Suprapubic skin (tissue), 4 donors: ENCODE measurements at regions not wholly inside any gene's neighbourhood (a gene's known extent, or its start where the extent isn't known, plus 50 kb on each side); places are given as distances from the start of the nearest gene placed in this dataset.

Experiments used
- DNase-seq, 2 donors: peaks; one replicate each; pipeline ENCODE4 v3.0.0-alpha.2; 2019; ENCODE audit warnings: low spot score in 2 of 2
- H3K27ac ChIP-seq: fragments of 200-600 bp; sonication (generic); one replicate; pipeline ENCODE4 v1.5.1; 2019
- H3K27me3 ChIP-seq: fragments of 200-600 bp; sonication (generic); one replicate; pipeline ENCODE4 v1.5.1; 2019
- H3K36me3 ChIP-seq: fragments of 200-600 bp; sonication (generic); one replicate; pipeline ENCODE4 v1.5.1; 2019
- H3K4me1 ChIP-seq: fragments of 200-600 bp; sonication (generic); one replicate; pipeline ENCODE4 v1.5.1; 2019
- H3K4me3 ChIP-seq: fragments of 200-600 bp; sonication (generic); one replicate; pipeline ENCODE4 v1.5.1; 2019; ENCODE audit warnings: mild to moderate bottlenecking
- H3K9me3 ChIP-seq: fragments of 200-600 bp; sonication (generic); one replicate; pipeline ENCODE4 v1.5.1; 2019
- EP300 ChIP-seq: sonication (generic); formaldehyde crosslinking; IDR thresholded peaks from one replicate; pipeline ENCODE4 v1.6.1; 2017; ENCODE audit warnings: antibody characterized with exemption
- POLR2A ChIP-seq, 2 donors: fragments of 450-650 bp; IDR thresholded peaks; one replicate each; pipeline ENCODE4 v1.6.1; 2017; ENCODE audit warnings: antibody characterized with exemption in 2 of 2, mild to moderate bottlenecking in 2 of 2, moderate library complexity in 2 of 2
- POLR2AphosphoS5 ChIP-seq, 3 donors: sonication (generic); formaldehyde crosslinking; IDR thresholded peaks; one replicate each; pipeline ENCODE4 v1.6.1; 2017; ENCODE audit warnings: antibody characterized with exemption in 3 of 3
- WGBS: methylation state at CpG from one replicate; pipeline ENCODE4 v1.1.5; 2018; 5-methylcytosine and 5-hydroxymethylcytosine counted together
- TF ChIP-seq, protein P1 (sequence below), 2 donors: fragments of 200-600 bp in 1 of 2; fragments of 450-650 bp in 1 of 2; sonication (generic) in 1 of 2; IDR thresholded peaks; one replicate each; pipeline ENCODE4 v1.5.1; 2016 to 2019; ENCODE audit warnings: antibody characterized with exemption in 2 of 2, mild to moderate bottlenecking in 1 of 2, moderate library complexity in 1 of 2

GRCh38 chr14:49992901-49993339 is 100.0 kb downstream of the ARF6 start:
- 63% methylated on average over 7 of the region's 7 CpGs for WGBS
- Histone ChIP-seq H3K27me3 (no peaks in the 10 kb centered on the region), H3K27ac (no peak overlapping the region), H3K4me1 (peaks cover 4% of the 10 kb centered on the region), H3K36me3 (no peaks in the 10 kb centered on the region), H3K4me3 (no peak overlapping the region), H3K9me3 (no peaks in the 10 kb centered on the region)
- DNase-seq = no peak
- no peak for TF ChIP-seq POLR2AphosphoS5 (IDR thresholded peaks at IDR 0.05)
- TF ChIP-seq, protein P1, sequence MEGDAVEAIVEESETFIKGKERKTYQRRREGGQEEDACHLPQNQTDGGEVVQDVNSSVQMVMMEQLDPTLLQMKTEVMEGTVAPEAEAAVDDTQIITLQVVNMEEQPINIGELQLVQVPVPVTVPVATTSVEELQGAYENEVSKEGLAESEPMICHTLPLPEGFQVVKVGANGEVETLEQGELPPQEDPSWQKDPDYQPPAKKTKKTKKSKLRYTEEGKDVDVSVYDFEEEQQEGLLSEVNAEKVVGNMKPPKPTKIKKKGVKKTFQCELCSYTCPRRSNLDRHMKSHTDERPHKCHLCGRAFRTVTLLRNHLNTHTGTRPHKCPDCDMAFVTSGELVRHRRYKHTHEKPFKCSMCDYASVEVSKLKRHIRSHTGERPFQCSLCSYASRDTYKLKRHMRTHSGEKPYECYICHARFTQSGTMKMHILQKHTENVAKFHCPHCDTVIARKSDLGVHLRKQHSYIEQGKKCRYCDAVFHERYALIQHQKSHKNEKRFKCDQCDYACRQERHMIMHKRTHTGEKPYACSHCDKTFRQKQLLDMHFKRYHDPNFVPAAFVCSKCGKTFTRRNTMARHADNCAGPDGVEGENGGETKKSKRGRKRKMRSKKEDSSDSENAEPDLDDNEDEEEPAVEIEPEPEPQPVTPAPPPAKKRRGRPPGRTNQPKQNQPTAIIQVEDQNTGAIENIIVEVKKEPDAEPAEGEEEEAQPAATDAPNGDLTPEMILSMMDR (IDR thresholded peaks at IDR 0.05) = no peak
- TF ChIP-seq POLR2A (IDR thresholded peaks at IDR 0.05) = no peak
- TF ChIP-seq EP300 = no peak

GRCh38 chr14:49993565-49993964 is 100.7 kb downstream of the ARF6 start:
- Histone ChIP-seq H3K4me3 (no peak overlapping the region), H3K27ac (no peak overlapping the region), H3K9me3 (no peaks in the 10 kb centered on the region), H3K36me3 (no peaks in the 10 kb centered on the region), H3K4me1 (peaks cover 10% of the 10 kb centered on the region), H3K27me3 (no peaks in the 10 kb centered on the region)
- no peak for TF ChIP-seq POLR2A (IDR thresholded peaks at IDR 0.05)
- TF ChIP-seq, protein P1 (IDR thresholded peaks at IDR 0.05) = no peak
- no peak for TF ChIP-seq POLR2AphosphoS5 (IDR thresholded peaks at IDR 0.05)
- TF ChIP-seq EP300 = no peak
- no peak for DNase-seq
- whole genome bisulfite sequencing = 93% methylated on average over 9 of the region's 9 CpGs

GRCh38 chr14:49994951-49995561 is 102.2 kb downstream of the ARF6 start:
- Histone ChIP-seq H3K4me1 (peaks cover 25% of the 10 kb centered on the region), H3K9me3 (no peaks in the 10 kb centered on the region), H3K4me3 (no peak overlapping the region), H3K27me3 (no peaks in the 10 kb centered on the region), H3K36me3 (no peaks in the 10 kb centered on the region), H3K27ac (no peak overlapping the region)
- TF ChIP-seq EP300 = no peak
- TF ChIP-seq, protein P1 (IDR thresholded peaks at IDR 0.05) = no peak
- no peak for TF ChIP-seq POLR2AphosphoS5 (IDR thresholded peaks at IDR 0.05)
- TF ChIP-seq POLR2A (IDR thresholded peaks at IDR 0.05) = no peak
- WGBS = 73% methylated on average over 9 of the region's 9 CpGs
- no peak for DNase-seq

DNA sequence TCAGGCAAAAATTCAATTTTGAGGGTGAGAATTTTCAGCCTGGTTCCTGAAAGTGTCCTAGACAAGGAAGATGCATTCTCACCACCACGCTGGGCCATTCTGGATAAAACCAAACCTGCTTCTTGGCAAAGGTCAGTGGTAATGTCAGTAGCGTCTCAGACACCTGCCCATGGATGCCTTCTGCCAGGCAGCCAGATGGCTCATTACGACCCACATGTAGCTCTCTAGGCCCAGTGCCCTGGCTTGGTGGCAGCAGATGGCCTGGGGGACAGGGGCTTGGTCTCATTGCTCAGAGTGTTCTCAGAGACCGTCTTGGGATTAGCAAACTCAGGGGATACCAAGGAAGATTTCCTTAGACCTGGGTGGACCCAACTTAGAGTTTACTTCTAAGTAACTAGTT is 105.1 kb downstream of the ARF6 start:
- no peaks in the 10 kb centered on the region for H3K9me3 ChIP-seq
- WGBS = 78% methylated on average over 4 of the region's 4 CpGs
- no peaks in the 10 kb centered on the region for H3K36me3 ChIP-seq
- H3K27ac ChIP-seq = peak overlapping the region; percentile 96
- TF ChIP-seq POLR2A (IDR thresholded peaks at IDR 0.05) = no peak
- no peak for TF ChIP-seq POLR2AphosphoS5 (IDR thresholded peaks at IDR 0.05)
- TF ChIP-seq, protein P1 (IDR thresholded peaks at IDR 0.05) = no peak
- TF ChIP-seq EP300 = no peak
- no peak for DNase-seq
- H3K4me3 ChIP-seq = no peak overlapping the region
- no peaks in the 10 kb centered on the region for H3K27me3 ChIP-seq
- H3K4me1 ChIP-seq = peaks cover 52% of the 10 kb centered on the region

- H3K36me3 ChIP-seq = no peaks in the 10 kb centered on the region
- 11% methylated on average over 5 of the region's 5 CpGs for WGBS
- no peak overlapping the region for H3K4me3 ChIP-seq
- H3K27ac ChIP-seq = peak overlapping the region; percentile 96
- TF ChIP-seq, protein P1 (IDR thresholded peaks at IDR 0.05) = no peak
- TF ChIP-seq POLR2AphosphoS5 (IDR thresholded peaks at IDR 0.05) = peak in 1 of 3 donors; percentile 85
- H3K27me3 ChIP-seq = no peaks in the 10 kb centered on the region
- H3K4me1 ChIP-seq = peaks cover 64% of the 10 kb centered on the region
- peak; percentile 91 to 93 for DNase-seq
- H3K9me3 ChIP-seq = no peaks in the 10 kb centered on the region
Observed at GRCh38 chr14:49999146-49999761, 106.4 kb downstream of the ARF6 start.
